NCI-H524 (cell line): ENCODE measurements at regions not wholly inside any gene's neighbourhood (a gene's known extent, or its start where the extent isn't known, plus 50 kb on each side); places are given as distances from the start of the nearest gene placed in this dataset.
"Not testable (repeated sequence)": the region's sequence is repeated elsewhere in the genome, so short reads cannot be mapped to it uniquely, and the experiment has no call there.

Source experiments
- DNase-seq, 2 experiments: peaks; one replicate each; lab custom pipeline; 2025; lab: John Stamatoyannopoulos, UW

- DNase-seq = not testable (repeated sequence)
Measured at GRCh38 chr5:148744380-148744779, 82.0 kb upstream of the ADRB2 start.

GRCh38 chr5:148746826-148747535 is 79.4 kb upstream of the ADRB2 start:
- peak in 1 of 2 experiments; percentile 18 for DNase-seq

DNA sequence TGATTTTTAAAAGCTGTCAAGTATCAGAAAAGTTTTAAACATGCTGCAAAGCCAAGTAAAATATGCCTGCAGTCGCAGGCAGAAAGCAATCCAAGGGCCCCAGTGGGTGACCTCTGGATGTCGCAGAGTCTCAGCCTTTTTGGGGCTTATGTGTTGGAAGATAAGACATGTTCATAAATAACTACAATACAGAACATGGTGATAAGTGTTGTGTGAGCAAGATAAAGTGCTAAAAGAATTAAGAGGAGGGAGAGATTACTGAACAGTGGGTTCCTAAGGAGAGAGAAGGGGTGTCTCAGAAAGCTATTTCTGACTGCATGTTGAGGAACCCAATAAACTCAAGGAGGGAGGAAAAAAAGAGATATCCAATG is 78.9 kb upstream of the ADRB2 start:
- DNase-seq = no peak

GRCh38 chr5:148748702-148749392 is 77.6 kb upstream of the ADRB2 start:
- no peak for DNase-seq

DNA sequence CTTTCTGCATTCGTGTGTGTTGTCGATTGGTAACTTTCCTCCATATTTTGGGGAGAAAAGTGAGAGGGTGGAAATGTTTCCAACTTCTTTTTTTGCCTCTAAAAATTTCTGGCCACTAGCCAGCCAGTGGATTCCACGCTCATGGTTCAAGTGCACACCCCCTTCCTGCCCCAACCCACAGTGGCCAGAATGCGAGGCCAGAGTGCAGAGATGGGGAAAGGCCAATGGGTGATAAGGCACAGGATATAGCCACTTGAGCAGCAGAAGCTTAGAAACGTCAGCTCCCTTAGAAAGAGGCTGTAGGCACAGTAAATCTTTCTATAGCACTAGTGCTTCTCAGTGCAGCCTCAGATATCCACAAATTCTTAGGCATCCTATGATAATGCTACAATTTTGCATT is 75.8 kb upstream of the ADRB2 start:
- no peak for DNase-seq

- no peak for DNase-seq
Measured at GRCh38 chr5:148751025-148751424, 75.4 kb upstream of the ADRB2 start.

DNA sequence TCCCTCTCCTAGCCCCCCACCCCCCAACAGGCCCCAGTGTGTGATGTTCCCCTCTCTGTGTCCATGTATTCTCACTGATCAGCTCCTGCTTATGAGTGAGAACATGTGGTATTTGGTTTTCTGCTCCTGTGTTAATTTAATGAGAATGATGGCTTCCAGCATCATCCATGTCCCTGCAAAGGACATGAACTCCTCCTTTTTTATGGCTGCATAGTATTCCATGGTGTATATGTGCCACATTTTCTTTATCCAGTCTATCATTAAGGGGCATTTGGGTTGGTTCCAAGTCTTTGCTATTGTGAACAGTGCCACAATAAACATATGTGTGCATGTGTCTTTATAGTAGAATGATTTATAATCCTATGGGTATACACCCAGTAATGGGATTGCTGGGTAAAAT is 74.0 kb upstream of the ADRB2 start:
- not testable (repeated sequence) for DNase-seq

DNA sequence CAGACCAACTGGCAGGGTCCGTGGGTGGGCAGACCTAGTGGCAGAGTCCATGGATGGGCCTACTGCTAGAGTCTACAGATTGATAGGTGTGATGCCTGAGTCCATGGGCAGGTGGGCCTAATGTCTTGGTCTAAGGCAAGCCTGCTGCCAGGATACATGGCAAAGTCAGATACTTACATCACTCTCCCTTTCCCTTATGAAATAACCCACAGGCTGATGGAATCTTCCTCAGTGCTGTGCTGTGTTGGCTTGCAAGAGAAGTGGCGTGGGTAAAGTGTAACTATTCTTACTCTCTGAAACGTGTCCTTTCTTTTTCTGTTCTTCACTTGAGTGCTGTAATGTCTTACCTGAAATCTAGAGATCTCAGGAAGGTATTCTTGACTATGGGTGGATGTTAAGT is 67.3 kb upstream of the ADRB2 start:
- DNase-seq = no peak

DNA sequence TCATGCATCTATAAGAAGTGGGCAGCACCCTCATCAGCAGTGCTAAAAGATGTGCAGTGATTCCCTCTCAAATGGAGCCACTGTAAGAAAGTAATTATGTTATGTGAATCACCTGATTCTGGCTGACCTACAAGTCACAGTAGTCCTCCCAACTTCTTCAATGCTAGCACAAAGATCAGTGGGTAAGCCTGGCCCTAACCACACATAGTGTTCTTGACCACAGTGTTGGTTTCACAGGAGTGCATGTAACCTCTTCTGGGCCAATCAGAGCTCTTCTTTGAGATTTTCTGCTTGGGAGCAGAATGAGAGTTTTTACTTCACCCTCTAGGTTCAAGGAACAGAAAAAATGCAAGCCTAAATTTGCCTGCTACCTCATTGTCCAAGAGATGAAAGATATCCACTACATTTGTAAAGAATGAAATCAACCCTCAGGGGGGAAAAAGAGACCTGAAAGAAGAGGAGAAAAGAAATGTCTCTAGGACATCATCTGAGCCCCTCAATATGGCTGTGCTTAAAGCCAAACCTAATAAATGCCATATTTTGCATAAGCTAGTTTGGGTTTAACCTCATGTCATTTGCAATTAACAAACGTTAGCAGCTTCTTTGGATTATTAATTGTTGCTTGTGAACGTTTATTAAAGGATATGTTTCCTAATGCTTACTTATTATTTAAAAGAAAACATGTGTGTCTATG is 65.3 kb upstream of the ADRB2 start:
- no peak for DNase-seq

GRCh38 chr5:148763996-148764395 is 62.4 kb upstream of the ADRB2 start:
- DNase-seq = no peak

- DNase-seq = no peak
Measured at GRCh38 chr5:148765061-148765460, 61.4 kb upstream of the ADRB2 start.

- DNase-seq = no peak
Measured at GRCh38 chr5:148768806-148769415, 57.5 kb upstream of the ADRB2 start.

DNA sequence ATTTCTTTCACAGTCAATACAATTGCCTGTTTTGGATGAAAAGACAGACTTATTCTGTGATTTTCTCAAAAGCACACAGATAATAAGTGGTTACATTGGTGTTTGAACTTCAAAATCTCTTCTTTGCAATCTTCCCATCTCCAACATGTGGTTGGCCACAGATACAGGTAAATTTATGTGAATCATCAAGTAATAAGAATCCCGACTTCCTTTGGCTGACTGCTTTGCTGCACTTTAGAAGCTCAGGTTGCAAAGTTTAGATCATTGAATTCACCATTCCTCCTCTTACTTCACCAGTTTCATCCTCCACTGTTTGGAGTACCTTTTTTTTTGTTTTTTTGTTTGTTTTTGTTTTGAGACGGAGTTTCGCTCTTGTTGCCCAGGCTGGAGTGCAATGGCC is 56.5 kb upstream of the ADRB2 start:
- no peak for DNase-seq

DNA sequence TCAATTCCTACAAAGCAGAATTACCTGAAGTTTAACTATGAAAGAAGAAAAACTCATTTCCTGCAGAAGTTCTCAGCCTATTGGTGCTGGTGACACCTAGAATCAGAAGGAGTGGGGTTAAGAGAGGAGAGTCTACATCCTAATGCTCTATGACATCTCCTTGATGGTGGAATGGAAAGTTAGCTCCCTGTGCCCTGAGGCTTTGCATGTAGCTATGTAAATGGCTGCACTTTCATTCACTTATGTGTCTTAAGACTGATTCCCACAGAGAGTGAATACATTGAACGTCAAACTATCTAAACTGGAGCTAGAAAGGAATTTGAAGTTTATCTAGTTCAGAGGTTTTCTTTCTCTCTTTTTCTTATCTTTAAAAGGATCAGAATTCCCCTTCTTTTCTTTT is 52.1 kb upstream of the ADRB2 start:
- DNase-seq = no peak

GRCh38 chr5:148776261-148776660 is 50.1 kb upstream of the ADRB2 start:
- DNase-seq = no peak
